Activated CD8-positive, alpha-beta T cell treated with anti-CD3 and anti-CD28 coated beads for 36 hours (primary cell): ENCODE measurements at regions not wholly inside any gene's neighbourhood (a gene's known extent, or its start where the extent isn't known, plus 50 kb on each side); places are given as distances from the start of the nearest gene placed in this dataset.

Experiments used
- ATAC-seq: fragments of 200-7000 bp; cut with Tn5 transposase; one replicate; pipeline ENCODE4 v1.10.0; 2021; ENCODE audit warnings: mild to moderate bottlenecking, moderate library complexity
- CTCF ChIA-PET: fragments of 350-600 bp; sonication (Branson Sonifier 250); formaldehyde crosslinking; loops from one replicate; lab custom pipeline; 2021; ENCODE audit warnings: antibody characterized with exemption; lab: Charles Lee
- POLR2A ChIA-PET: fragments of 350-600 bp; sonication (Branson Sonifier 250); formaldehyde crosslinking; loops from one replicate; lab custom pipeline; 2021; ENCODE audit warnings: antibody characterized with exemption; lab: Charles Lee
- DNase-seq: peaks from one replicate; pipeline ENCODE4 v3.0.0-alpha.2; 2020
- H3K27ac Mint-ChIP-seq: one replicate; pipeline ENCODE4 v1.8.0; 2021; ENCODE audit warnings: mild to moderate bottlenecking, mixed read lengths
- H3K27me3 Mint-ChIP-seq: one replicate; pipeline ENCODE4 v1.8.0; 2021; ENCODE audit warnings: mixed read lengths
- H3K36me3 Mint-ChIP-seq: one replicate; pipeline ENCODE4 v1.8.0; 2021; ENCODE audit warnings: low read depth, mixed read lengths
- H3K4me1 Mint-ChIP-seq: one replicate; pipeline ENCODE4 v1.8.0; 2021; ENCODE audit warnings: low read depth, mixed read lengths
- H3K4me3 Mint-ChIP-seq: one replicate; pipeline ENCODE4 v1.8.0; 2021; ENCODE audit warnings: mild to moderate bottlenecking, moderate library complexity, mixed read lengths
- H3K9me3 Mint-ChIP-seq: one replicate; pipeline ENCODE4 v1.8.0; 2021; ENCODE audit warnings: mixed read lengths
- intact Hi-C: fragments of 100-400 bp; cut with micrococcal nuclease; formaldehyde crosslinking; loops from one replicate; pipeline ENCODE4 v1.10.0; 2022
- TF ChIP-seq, protein P1 (sequence below): fragments of 200-600 bp; IDR thresholded peaks from one replicate; pipeline ENCODE4 v1.8.0; 2022; ENCODE audit warnings: antibody characterized with exemption, mild to moderate bottlenecking

DNA sequence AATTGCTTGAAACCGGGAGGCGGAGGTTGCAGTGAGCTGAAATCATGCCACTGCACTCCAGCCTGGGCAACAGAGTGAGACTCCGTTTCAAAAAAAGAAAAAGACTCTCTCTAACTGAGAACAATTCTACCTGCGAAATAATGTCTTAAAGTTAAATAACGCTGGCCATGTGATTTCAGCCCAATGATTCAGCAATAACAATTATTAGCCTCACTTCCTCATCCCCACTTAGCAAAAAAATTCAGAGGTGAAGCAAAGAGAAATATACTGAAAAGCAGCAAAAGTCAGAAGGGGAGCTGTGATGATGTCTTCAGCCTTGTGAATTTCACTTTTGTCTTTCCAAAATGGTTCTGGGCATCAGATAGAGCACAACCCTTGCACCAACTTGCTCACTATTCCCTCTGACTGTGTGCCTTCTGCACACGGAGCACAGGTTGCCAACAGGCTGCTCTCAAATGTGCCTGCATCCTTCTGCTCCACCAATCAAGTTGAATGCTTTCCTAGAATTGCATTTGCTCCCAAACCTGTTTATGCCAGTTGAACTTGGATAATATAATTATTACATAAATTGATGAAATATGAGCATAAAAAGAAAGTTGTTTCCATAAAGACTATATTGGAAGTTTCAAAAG, 79.8 kb upstream of the IPO9 start:
- H3K36me3 Mint-ChIP-seq, result no peaks in the 10 kb centered on the region
- no peaks in the 10 kb centered on the region for H3K9me3 Mint-ChIP-seq
- CTCF ChIA-PET, result no interaction called here
- DNase-seq, result no peak
- peaks cover 7% of the 10 kb centered on the region for H3K4me1 Mint-ChIP-seq
- POLR2A ChIA-PET, result no interaction called here
- intact Hi-C loops, result no loop called here
- TF ChIP-seq, protein P1, sequence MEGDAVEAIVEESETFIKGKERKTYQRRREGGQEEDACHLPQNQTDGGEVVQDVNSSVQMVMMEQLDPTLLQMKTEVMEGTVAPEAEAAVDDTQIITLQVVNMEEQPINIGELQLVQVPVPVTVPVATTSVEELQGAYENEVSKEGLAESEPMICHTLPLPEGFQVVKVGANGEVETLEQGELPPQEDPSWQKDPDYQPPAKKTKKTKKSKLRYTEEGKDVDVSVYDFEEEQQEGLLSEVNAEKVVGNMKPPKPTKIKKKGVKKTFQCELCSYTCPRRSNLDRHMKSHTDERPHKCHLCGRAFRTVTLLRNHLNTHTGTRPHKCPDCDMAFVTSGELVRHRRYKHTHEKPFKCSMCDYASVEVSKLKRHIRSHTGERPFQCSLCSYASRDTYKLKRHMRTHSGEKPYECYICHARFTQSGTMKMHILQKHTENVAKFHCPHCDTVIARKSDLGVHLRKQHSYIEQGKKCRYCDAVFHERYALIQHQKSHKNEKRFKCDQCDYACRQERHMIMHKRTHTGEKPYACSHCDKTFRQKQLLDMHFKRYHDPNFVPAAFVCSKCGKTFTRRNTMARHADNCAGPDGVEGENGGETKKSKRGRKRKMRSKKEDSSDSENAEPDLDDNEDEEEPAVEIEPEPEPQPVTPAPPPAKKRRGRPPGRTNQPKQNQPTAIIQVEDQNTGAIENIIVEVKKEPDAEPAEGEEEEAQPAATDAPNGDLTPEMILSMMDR, result no peak
- H3K27ac Mint-ChIP-seq, result no peak overlapping the region
- no peak for ATAC-seq
- no peak overlapping the region for H3K4me3 Mint-ChIP-seq
- peaks cover 4% of the 10 kb centered on the region for H3K27me3 Mint-ChIP-seq

DNA sequence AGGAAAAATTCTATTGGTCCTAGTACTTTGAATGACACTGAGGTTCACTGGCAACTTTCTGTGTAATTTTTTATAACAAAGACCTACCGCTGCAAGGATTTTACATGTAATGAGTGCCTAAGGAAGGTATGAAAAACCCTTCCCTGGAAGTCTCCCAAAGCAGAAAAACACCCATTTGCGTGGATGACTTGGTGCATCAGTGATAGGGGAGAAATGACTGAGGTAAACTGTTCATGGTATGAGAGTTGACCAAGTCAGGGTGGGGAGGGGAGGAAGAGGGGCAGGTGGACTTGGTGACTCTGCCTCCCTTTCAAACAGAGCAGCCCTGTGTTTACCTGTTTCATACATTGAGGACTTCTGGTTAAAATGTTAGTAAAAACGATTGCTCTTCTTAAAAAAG, 78.8 kb upstream of the IPO9 start:
- ChIA-PET POLR2A (no interaction called here), CTCF (no interaction called here)
- TF ChIP-seq, protein P1, result no peak
- peaks cover 7% of the 10 kb centered on the region for H3K4me1 Mint-ChIP-seq
- H3K9me3 Mint-ChIP-seq, result no peaks in the 10 kb centered on the region
- intact Hi-C loops, result no loop called here
- no peak for DNase-seq
- H3K36me3 Mint-ChIP-seq, result no peaks in the 10 kb centered on the region
- no peak for ATAC-seq
- H3K27me3 Mint-ChIP-seq, result peaks cover 8% of the 10 kb centered on the region
- no peak overlapping the region for H3K4me3 Mint-ChIP-seq
- no peak overlapping the region for H3K27ac Mint-ChIP-seq

DNA sequence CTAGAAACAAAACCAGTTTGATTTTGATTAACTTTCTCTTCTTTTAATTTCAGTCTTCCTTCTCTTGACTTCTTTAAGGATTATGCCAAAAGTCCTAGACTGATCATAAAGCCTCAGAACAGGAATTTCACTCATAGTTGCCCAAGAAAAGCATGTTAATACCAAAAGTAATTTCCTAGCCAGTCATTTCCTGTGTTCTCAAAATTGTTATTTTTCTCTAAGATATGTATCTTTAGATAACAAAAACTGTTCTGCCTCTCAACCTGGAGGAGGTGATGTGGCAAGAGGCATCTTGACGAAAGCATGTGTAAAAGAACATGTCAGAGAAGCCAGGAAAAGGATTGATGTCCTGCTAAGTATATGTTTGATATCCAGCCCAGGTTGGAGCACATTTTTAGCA, 78.0 kb upstream of the IPO9 start:
- H3K27me3 Mint-ChIP-seq, result peaks cover 10% of the 10 kb centered on the region
- H3K36me3 Mint-ChIP-seq, result no peaks in the 10 kb centered on the region
- H3K9me3 Mint-ChIP-seq, result no peaks in the 10 kb centered on the region
- DNase-seq, result no peak
- ChIA-PET POLR2A (no interaction called here), CTCF (no interaction called here)
- TF ChIP-seq, protein P1, result no peak
- H3K4me3 Mint-ChIP-seq, result no peak overlapping the region
- intact Hi-C loops, result no loop called here
- peak overlapping the region; percentile 12 for H3K27ac Mint-ChIP-seq
- H3K4me1 Mint-ChIP-seq, result peaks cover 7% of the 10 kb centered on the region
- ATAC-seq, result no peak

DNA sequence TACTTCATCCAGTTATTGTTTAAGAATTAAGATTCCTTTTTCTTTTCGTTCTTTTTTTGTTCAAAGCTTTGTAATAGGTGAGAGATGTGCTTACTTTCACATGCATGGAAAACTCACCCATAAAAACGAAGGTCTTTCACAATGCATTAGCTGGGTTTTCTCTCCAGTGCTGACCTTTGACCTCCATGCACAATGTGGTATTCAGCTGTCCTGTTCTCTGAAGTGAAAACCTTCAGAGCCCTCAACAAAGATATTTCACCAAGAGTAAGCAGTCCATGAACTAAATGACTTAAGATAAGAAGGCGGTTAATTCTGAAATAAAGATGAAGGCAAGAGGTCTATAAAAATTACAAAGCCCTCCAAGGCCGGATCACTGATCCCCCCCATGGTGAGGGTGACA, 77.1 kb upstream of the IPO9 start:
- no peak overlapping the region for H3K4me3 Mint-ChIP-seq
- POLR2A ChIA-PET, result no interaction called here
- H3K4me1 Mint-ChIP-seq, result peaks cover 9% of the 10 kb centered on the region
- H3K9me3 Mint-ChIP-seq, result no peaks in the 10 kb centered on the region
- DNase-seq, result no peak
- H3K27me3 Mint-ChIP-seq, result peaks cover 15% of the 10 kb centered on the region
- intact Hi-C loops, result no loop called here
- H3K36me3 Mint-ChIP-seq, result no peaks in the 10 kb centered on the region
- no peak overlapping the region for H3K27ac Mint-ChIP-seq
- TF ChIP-seq, protein P1, result no peak
- ATAC-seq, result no peak
- CTCF ChIA-PET, result interaction anchor here (1.0 to 2.9 kb wide), 4 partner anchors 41 to 193 kb away, joined by 3 to 9 read pairs (median 3); no protein-coding TSS in a partner anchor

DNA sequence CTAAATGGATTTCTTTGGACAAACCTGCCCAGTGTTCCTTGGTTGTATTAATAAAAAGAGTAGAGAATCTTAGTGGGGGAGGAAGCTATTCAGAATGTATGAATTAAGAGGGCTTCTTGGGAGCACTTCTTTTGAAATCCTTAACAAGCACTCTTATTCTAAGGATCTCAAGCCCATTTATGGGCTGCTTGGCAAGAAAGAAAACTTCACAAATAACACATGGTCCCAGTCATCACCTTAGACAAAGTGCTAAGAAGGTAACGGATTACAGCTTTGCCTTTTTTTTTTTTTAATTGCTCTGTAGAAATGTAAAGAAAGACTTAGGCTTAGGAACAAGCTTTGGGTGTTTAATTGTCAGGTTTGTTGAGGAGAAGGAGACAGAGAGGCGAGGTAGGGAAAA, 76.6 kb upstream of the IPO9 start:
- POLR2A ChIA-PET, result no interaction called here
- DNase-seq (no peak), ATAC-seq (no peak)
- no peak overlapping the region for H3K4me3 Mint-ChIP-seq
- H3K36me3 Mint-ChIP-seq, result no peaks in the 10 kb centered on the region
- intact Hi-C loops, result no loop called here
- peaks cover 16% of the 10 kb centered on the region for H3K27me3 Mint-ChIP-seq
- TF ChIP-seq, protein P1, result no peak
- peaks cover 13% of the 10 kb centered on the region for H3K4me1 Mint-ChIP-seq
- H3K27ac Mint-ChIP-seq, result no peak overlapping the region
- H3K9me3 Mint-ChIP-seq, result no peaks in the 10 kb centered on the region
- CTCF ChIA-PET, result interaction anchor here (0.7 to 2.9 kb wide), 7 partner anchors 41 to 193 kb away, joined by 3 to 9 read pairs (median 3); no protein-coding TSS in a partner anchor
